ENCODE measurements at regions not wholly inside any gene's neighbourhood (a gene's known extent, or its start where the extent isn't known, plus 50 kb on each side); places are given as distances from the start of the nearest gene placed in this dataset.
"Not testable (repeated sequence)": the region's sequence is repeated elsewhere in the genome, so short reads cannot be mapped to it uniquely, and the experiment has no call there.

GRCh38 chr5:18736051-18736398 is 1101.8 kb downstream of the TAF11L14 start:
- TF ChIP-seq CTCF (IDR thresholded peaks at IDR 0.05; ENCODE audit: low read depth, low read length): no peak
- no peaks in the 10 kb centered on the region for H3K27me3 ChIP-seq
- no peaks in the 10 kb centered on the region for H3K36me3 ChIP-seq
- no peaks in the 10 kb centered on the region for H3K9me3 ChIP-seq (ENCODE audit: low read depth)
- H3K4me3 ChIP-seq: no peak overlapping the region
- no peak for DNase-seq (ENCODE audit: low read depth in 1 of 2, low spot score in 1 of 2)
- peaks cover 6% of the 10 kb centered on the region for H3K4me1 ChIP-seq (ENCODE audit: low read depth)
- H3K27ac ChIP-seq: no peak overlapping the region

GRCh38 chr5:18736736-18737135 is 1102.5 kb downstream of the TAF11L14 start:
- H3K36me3 ChIP-seq; H3K9me3 ChIP-seq (ENCODE audit: low read depth); H3K27ac ChIP-seq; H3K4me1 ChIP-seq (ENCODE audit: low read depth); DNase-seq (ENCODE audit: low read depth in 1 of 2, low spot score in 1 of 2); H3K4me3 ChIP-seq; H3K27me3 ChIP-seq: not testable (repeated sequence)

GRCh38 chr5:18740301-18740700 is 1106.0 kb downstream of the TAF11L14 start:
- Histone ChIP-seq H3K4me3 (no peak overlapping the region), H3K9me3 (ENCODE audit: low read depth) (no peaks in the 10 kb centered on the region), H3K4me1 (ENCODE audit: low read depth) (peaks cover 6% of the 10 kb centered on the region), H3K27ac (no peak overlapping the region), H3K36me3 (no peaks in the 10 kb centered on the region), H3K27me3 (no peaks in the 10 kb centered on the region)
- DNase-seq (ENCODE audit: low read depth in 1 of 2, low spot score in 1 of 2): no peak
- TF ChIP-seq CTCF (IDR thresholded peaks at IDR 0.05; ENCODE audit: low read depth, low read length): no peak

GRCh38 chr5:18742830-18743229 is 1108.6 kb downstream of the TAF11L14 start:
- Histone ChIP-seq H3K9me3 (ENCODE audit: low read depth) (no peaks in the 10 kb centered on the region), H3K4me1 (ENCODE audit: low read depth) (no peaks in the 10 kb centered on the region), H3K27me3 (no peaks in the 10 kb centered on the region), H3K27ac (no peak overlapping the region), H3K4me3 (no peak overlapping the region), H3K36me3 (no peaks in the 10 kb centered on the region)
- no peak for DNase-seq (ENCODE audit: low read depth in 1 of 2, low spot score in 1 of 2)
- TF ChIP-seq CTCF (IDR thresholded peaks at IDR 0.05; ENCODE audit: low read depth, low read length): no peak

GRCh38 chr5:18744441-18744840 is 1110.2 kb downstream of the TAF11L14 start:
- Histone ChIP-seq H3K4me1 (ENCODE audit: low read depth) (no peaks in the 10 kb centered on the region), H3K4me3 (no peak overlapping the region), H3K9me3 (ENCODE audit: low read depth) (no peaks in the 10 kb centered on the region), H3K27me3 (no peaks in the 10 kb centered on the region), H3K27ac (no peak overlapping the region), H3K36me3 (no peaks in the 10 kb centered on the region)
- TF ChIP-seq CTCF (IDR thresholded peaks at IDR 0.05; ENCODE audit: low read depth, low read length): no peak
- no peak for DNase-seq (ENCODE audit: low read depth in 1 of 2, low spot score in 1 of 2)

- DNase-seq (ENCODE audit: low read depth in 1 of 2, low spot score in 1 of 2): no peak
- H3K27ac ChIP-seq: no peak overlapping the region
- no peaks in the 10 kb centered on the region for H3K36me3 ChIP-seq
- no peaks in the 10 kb centered on the region for H3K4me1 ChIP-seq (ENCODE audit: low read depth)
- TF ChIP-seq CTCF (IDR thresholded peaks at IDR 0.05; ENCODE audit: low read depth, low read length): no peak
- H3K9me3 ChIP-seq (ENCODE audit: low read depth): no peaks in the 10 kb centered on the region
- H3K27me3 ChIP-seq: no peaks in the 10 kb centered on the region
- H3K4me3 ChIP-seq: no peak overlapping the region
These were observed 1111.1 kb downstream of the TAF11L14 start for GRCh38 chr5:18745042-18745987.

Measured in cardiac muscle cell (in vitro differentiated cells and primary cell).